Panc1 (cell line): ENCODE measurements at regions not wholly inside any gene's neighbourhood (a gene's known extent, or its start where the extent isn't known, plus 50 kb on each side); places are given as distances from the start of the nearest gene placed in this dataset.

Experiments used
- ATAC-seq: fragments of 200-7000 bp; cut with Tn5 transposase; 2 replicates; pipeline ENCODE4 v1.9.1; 2020; ENCODE audit warnings: mild to moderate bottlenecking, moderate library complexity
- BruUV-seq: library from RNA; stranded (reverse); fragments of 400-500 nt; replicated peaks from 2 replicates; lab custom pipeline; 2021; lab: Mats Ljungman, UMichigan
- CTCF ChIA-PET: fragments of 300-600 bp; sonication (Branson Sonifier 250); formaldehyde crosslinking; loops from one replicate; lab custom pipeline; 2022; ENCODE audit warnings: antibody characterized with exemption; lab: Charles Lee
- POLR2A ChIA-PET: fragments of 300-600 bp; sonication (Branson Sonifier 250); formaldehyde crosslinking; loops from one replicate; lab custom pipeline; 2022; ENCODE audit warnings: antibody characterized with exemption; lab: Charles Lee
- DNase-seq: peaks from one replicate; pipeline ENCODE4 v3.0.0-alpha.2; 2010; ENCODE audit warnings: low read depth, low spot score
- H3K27ac ChIP-seq: 2 replicates; pipeline ENCODE4 v1.5.1; 2011; ENCODE audit warnings: mild to moderate bottlenecking, low read length, inconsistent platforms
- H3K27me3 ChIP-seq: fragments of 200-500 bp; sonication (Bioruptor generic); 2 replicates; pipeline ENCODE4 v1.6.0; 2014; ENCODE audit warnings: low read length, inconsistent platforms; ENCODE audit not compliant: control insufficient read depth, insufficient read depth
- H3K36me3 ChIP-seq: fragments of 200-500 bp; sonication (Bioruptor generic); 2 replicates; pipeline ENCODE4 v1.5.1; 2014; ENCODE audit warnings: inconsistent platforms, mild to moderate bottlenecking, low read length, moderate library complexity; ENCODE audit not compliant: control insufficient read depth, insufficient read depth
- H3K4me1 ChIP-seq: 2 replicates; pipeline ENCODE4 v1.5.1; 2011; ENCODE audit warnings: inconsistent platforms, mild to moderate bottlenecking, low read length, moderate library complexity; ENCODE audit not compliant: control insufficient read depth, insufficient read depth
- H3K4me3 ChIP-seq, 2 experiments: 2 replicates each; pipeline ENCODE4 v1.5.1; 2011 to 2012; ENCODE audit warnings: low read depth in 2 of 2, low read length in 2 of 2, mild to moderate bottlenecking in 2 of 2, inconsistent platforms in 1 of 2, moderate library complexity in 1 of 2
- H3K9me3 ChIP-seq: fragments of 200-500 bp; sonication (Bioruptor generic); 2 replicates; pipeline ENCODE4 v1.5.1; 2014; ENCODE audit warnings: low read depth, mild to moderate bottlenecking, inconsistent platforms, low read length, moderate library complexity; ENCODE audit not compliant: control insufficient read depth, insufficient read depth
- CTCF ChIP-seq: fragments of 450-650 bp; IDR thresholded peaks from 2 replicates; pipeline ENCODE4 v1.5.1; 2017; ENCODE audit warnings: mild to moderate bottlenecking
- POLR2AphosphoS5 ChIP-seq: IDR thresholded peaks from 2 replicates; pipeline ENCODE4 v1.6.1; 2012; ENCODE audit warnings: mild to moderate bottlenecking, low read depth, low read length, moderate library complexity
- REST ChIP-seq, 2 experiments: IDR thresholded peaks; 2 replicates each; pipeline ENCODE4 v1.6.1; 2011 to 2012; ENCODE audit warnings: low read depth in 2 of 2, control low read depth in 1 of 2, low read length in 1 of 2, mild to moderate bottlenecking in 1 of 2, moderate library complexity in 1 of 2; ENCODE audit not compliant: insufficient read depth in 1 of 2
- SIN3A ChIP-seq: IDR thresholded peaks from 2 replicates; pipeline ENCODE4 v1.6.1; 2012; ENCODE audit warnings: low read depth, mild to moderate bottlenecking, low read length, moderate library complexity, borderline replicate concordance; ENCODE audit not compliant: insufficient read depth
- TCF7L2 ChIP-seq: IDR thresholded peaks from 2 replicates; pipeline ENCODE4 v1.6.1; 2011; ENCODE audit warnings: mild to moderate bottlenecking, low read depth, low read length, inconsistent platforms
- in situ Hi-C: cut with HindIII; loops from 2 replicates; pipeline ENCODE4 v1.10.0; 2016; ENCODE audit warnings: low sequenced_read_pairs, low pct_unique_long_range_greater_than_20kb
- intact Hi-C: fragments of 100-400 bp; cut with micrococcal nuclease; formaldehyde crosslinking; loops from one replicate; pipeline ENCODE4 v1.10.0; 2022; ENCODE audit not compliant: unreplicated experiment

DNA sequence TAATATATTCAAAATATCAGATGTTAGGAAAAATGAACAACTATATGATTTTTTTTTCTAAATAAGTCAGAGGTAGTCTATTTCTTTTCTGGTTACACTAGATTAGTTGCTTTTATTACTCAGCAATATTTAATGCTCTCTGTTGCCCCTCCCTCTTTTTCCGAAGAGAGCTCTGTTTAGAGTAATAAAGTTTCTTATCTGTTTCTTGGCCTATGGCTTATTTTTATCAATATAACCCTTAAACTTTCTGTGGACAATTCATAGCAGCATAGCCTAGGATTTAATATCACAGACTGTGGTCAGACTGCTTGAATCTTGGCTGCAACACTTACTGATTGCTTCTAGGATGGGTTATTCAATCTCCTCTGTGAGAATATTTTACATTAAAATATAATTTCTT, 2315.4 kb upstream of the AGA start:
- Histone ChIP-seq H3K4me1 (no peaks in the 10 kb centered on the region), H3K4me3 (no peak overlapping the region), H3K27ac (no peak overlapping the region), H3K9me3 (no peaks in the 10 kb centered on the region), H3K27me3 (no peaks in the 10 kb centered on the region), H3K36me3 (no peaks in the 10 kb centered on the region)
- in situ Hi-C loops (no loop called here), intact Hi-C loops (no loop called here)
- no TSS peak for BruUV-seq
- POLR2A ChIA-PET: no interaction called here
- DNase-seq (no peak), ATAC-seq (no peak)
- CTCF ChIA-PET: no interaction called here
- TF ChIP-seq REST (IDR thresholded peaks at IDR 0.05; ENCODE audit: insufficient read depth in 1 of 2, low read depth in 2 of 2, low read length in 1 of 2) (no peak), POLR2AphosphoS5 (no peak), CTCF (no peak)

DNA sequence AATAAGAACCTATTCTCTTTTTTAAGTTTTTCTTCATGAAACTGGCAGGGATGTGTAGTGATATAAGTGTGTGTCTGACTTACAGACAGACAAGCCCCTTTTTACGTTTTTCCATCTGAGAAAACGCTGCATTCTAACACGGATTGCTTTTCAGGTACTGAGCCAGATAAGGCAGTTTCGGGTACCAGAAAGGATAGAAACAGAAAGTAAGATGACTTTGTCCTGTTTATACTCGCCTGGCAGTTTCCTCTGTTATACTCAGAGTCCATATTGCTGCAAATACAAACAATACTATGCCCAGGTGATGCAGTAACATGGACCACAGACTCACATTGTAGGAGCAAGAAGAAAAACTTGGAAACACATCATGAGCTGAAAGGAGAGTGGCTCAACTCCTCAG, 2320.6 kb upstream of the AGA start:
- Histone ChIP-seq H3K36me3 (no peaks in the 10 kb centered on the region), H3K9me3 (no peaks in the 10 kb centered on the region), H3K4me1 (no peaks in the 10 kb centered on the region), H3K27me3 (no peaks in the 10 kb centered on the region), H3K27ac (no peak overlapping the region), H3K4me3 (no peak overlapping the region)
- in situ Hi-C loops (no loop called here), intact Hi-C loops (no loop called here)
- BruUV-seq: no TSS peak
- CTCF ChIA-PET: no interaction called here
- DNase-seq (no peak), ATAC-seq (no peak)
- POLR2A ChIA-PET: no interaction called here
- TF ChIP-seq TCF7L2: no peak
- TF ChIP-seq POLR2AphosphoS5: no peak
- no peak for TF ChIP-seq SIN3A

DNA sequence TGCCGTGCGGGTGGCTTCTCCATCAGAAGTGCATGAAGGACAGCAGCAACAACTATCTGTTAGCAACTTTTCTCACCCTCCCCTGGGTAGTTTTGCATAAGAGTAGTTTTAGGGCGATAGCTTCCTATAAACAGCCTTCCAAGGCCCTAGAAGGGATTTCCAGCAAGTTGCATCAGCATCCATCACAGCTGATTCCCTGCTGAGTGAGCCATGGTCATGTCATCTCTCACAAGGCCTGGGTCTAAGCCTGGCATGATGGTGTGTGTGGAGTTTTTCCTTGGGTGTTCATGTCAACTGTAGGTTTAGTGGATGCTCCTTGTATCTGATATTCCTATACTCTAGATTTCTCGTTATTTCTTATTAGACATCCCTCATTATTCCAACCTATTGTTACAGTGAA, 2324.7 kb upstream of the AGA start:
- in situ Hi-C loops (no loop called here), intact Hi-C loops (no loop called here)
- DNase-seq (no peak), ATAC-seq (no peak)
- Histone ChIP-seq H3K27ac (no peak overlapping the region), H3K4me3 (no peak overlapping the region), H3K27me3 (no peaks in the 10 kb centered on the region), H3K36me3 (no peaks in the 10 kb centered on the region), H3K4me1 (no peaks in the 10 kb centered on the region), H3K9me3 (no peaks in the 10 kb centered on the region)
- TF ChIP-seq POLR2AphosphoS5 (no peak), CTCF (no peak), SIN3A (no peak), TCF7L2 (no peak), REST (IDR thresholded peaks at IDR 0.05; ENCODE audit: insufficient read depth in 1 of 2, low read depth in 2 of 2, low read length in 1 of 2) (no peak)
- ChIA-PET POLR2A (no interaction called here), CTCF (no interaction called here)
- no TSS peak for BruUV-seq
